RWPE2 (cell line): ENCODE measurements at regions not wholly inside any gene's neighbourhood (a gene's known extent, or its start where the extent isn't known, plus 50 kb on each side); places are given as distances from the start of the nearest gene placed in this dataset.
A peak's percentile ranks its signal among the peaks of the same experiment; 100 is the strongest.

ENCODE experiments used
- ATAC-seq: fragments of 200-7000 bp; cut with Tn5 transposase; 3 replicates; pipeline ENCODE4 v1.9.1; 2021; ENCODE audit warnings: low read depth
- DNase-seq: peaks from one replicate; pipeline ENCODE4 v3.0.0-alpha.2; 2020; ENCODE audit warnings: low spot score
- H3K27ac ChIP-seq: fragments of 450-650 bp; 2 replicates; pipeline ENCODE4 v1.5.1; 2017; ENCODE audit warnings: mild to moderate bottlenecking; ENCODE audit not compliant: poor library complexity, severe bottlenecking
- H3K27me3 ChIP-seq: fragments of 250-450 bp; sonication (Bioruptor Pico); 2 replicates; pipeline ENCODE4 v1.5.1; 2021; ENCODE audit warnings: mild to moderate bottlenecking, moderate library complexity; ENCODE audit not compliant: insufficient read depth, poor library complexity, severe bottlenecking
- H3K36me3 ChIP-seq: fragments of 250-450 bp; sonication (Bioruptor Pico); 2 replicates; pipeline ENCODE4 v1.5.1; 2020; ENCODE audit warnings: low read depth, mild to moderate bottlenecking, moderate library complexity
- H3K4me1 ChIP-seq: fragments of 250-450 bp; sonication (Bioruptor Pico); 2 replicates; pipeline ENCODE4 v1.5.1; 2021; ENCODE audit warnings: mild to moderate bottlenecking, moderate library complexity; ENCODE audit not compliant: insufficient read depth, poor library complexity, severe bottlenecking
- H3K4me3 ChIP-seq: fragments of 250-450 bp; sonication (Bioruptor Pico); 2 replicates; pipeline ENCODE4 v1.5.1; 2021; ENCODE audit warnings: mild to moderate bottlenecking, moderate library complexity; ENCODE audit not compliant: severe bottlenecking
- H3K9me3 ChIP-seq: fragments of 250-450 bp; sonication (Bioruptor Pico); 2 replicates; pipeline ENCODE4 v1.5.1; 2021; ENCODE audit warnings: mild to moderate bottlenecking, moderate library complexity; ENCODE audit not compliant: severe bottlenecking
- CTCF ChIP-seq: fragments of 450-650 bp; IDR thresholded peaks from one replicate; pipeline ENCODE4 v1.5.1; 2017; ENCODE audit warnings: mild to moderate bottlenecking, moderate library complexity; ENCODE audit not compliant: poor library complexity, severe bottlenecking

GRCh38 chr3:20258371-20258770, 72.4 kb upstream of the SGO1 start:
- no peaks in the 10 kb centered on the region for H3K27me3 ChIP-seq
- TF ChIP-seq CTCF, result no peak
- H3K4me3 ChIP-seq, result no peak overlapping the region
- DNase-seq, result no peak
- peaks cover 10% of the 10 kb centered on the region for H3K4me1 ChIP-seq
- no peaks in the 10 kb centered on the region for H3K9me3 ChIP-seq
- no peak for ATAC-seq
- no peak overlapping the region for H3K27ac ChIP-seq
- no peaks in the 10 kb centered on the region for H3K36me3 ChIP-seq

- TF ChIP-seq CTCF, result no peak
- no peaks in the 10 kb centered on the region for H3K9me3 ChIP-seq
- DNase-seq (no peak), ATAC-seq (peak; percentile 86)
- peaks cover 10% of the 10 kb centered on the region for H3K4me1 ChIP-seq
- no peaks in the 10 kb centered on the region for H3K27me3 ChIP-seq
- peak overlapping the region; percentile 74 for H3K27ac ChIP-seq
- no peak overlapping the region for H3K4me3 ChIP-seq
- no peaks in the 10 kb centered on the region for H3K36me3 ChIP-seq
These were observed 70.1 kb upstream of the SGO1 start for GRCh38 chr3:20256144-20256543.

DNA sequence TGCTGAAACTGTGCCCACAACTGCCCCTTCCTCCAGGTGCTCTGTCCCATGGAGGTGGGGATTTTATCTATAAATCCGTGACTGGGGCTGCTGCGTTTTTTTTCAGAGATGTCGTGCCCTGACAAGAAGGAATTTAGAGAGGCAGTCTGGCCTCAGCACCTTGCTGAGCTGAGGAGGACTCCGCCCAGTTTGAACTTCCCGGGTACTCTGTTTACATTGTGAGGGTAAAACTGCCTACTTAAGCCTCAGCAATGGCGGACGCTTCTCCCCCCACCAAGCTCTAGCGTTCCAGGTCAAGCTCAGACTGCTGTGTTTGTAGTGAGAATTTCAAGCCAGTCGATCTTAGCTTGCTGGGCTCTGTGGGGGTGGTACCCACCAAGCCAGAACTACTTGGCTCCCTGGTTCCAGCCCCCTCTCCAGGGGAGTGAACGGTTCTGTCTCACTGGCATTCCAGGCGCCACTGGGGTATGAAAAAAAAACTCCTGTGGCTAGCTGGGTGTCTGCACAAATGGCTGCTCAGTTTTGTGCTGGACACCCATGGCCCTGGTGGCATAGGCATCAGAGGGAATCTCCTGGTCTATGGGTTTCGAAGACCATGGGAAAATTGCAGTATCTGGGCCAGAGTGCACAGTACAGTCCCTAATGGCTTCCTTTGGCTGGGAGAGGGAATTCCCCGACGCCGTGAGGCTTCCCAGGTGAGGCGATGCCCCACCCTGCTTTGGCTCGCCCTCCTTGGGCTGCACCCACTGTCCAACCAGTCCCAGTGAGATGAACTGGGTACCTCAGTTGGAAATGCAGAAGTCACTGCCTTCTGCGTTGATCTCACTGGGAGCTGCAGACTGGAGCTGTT, 68.5 kb upstream of the SGO1 start:
- H3K9me3 ChIP-seq, result no peaks in the 10 kb centered on the region
- peaks cover 10% of the 10 kb centered on the region for H3K4me1 ChIP-seq
- ATAC-seq, result no peak
- TF ChIP-seq CTCF, result no peak
- no peak overlapping the region for H3K4me3 ChIP-seq
- no peaks in the 10 kb centered on the region for H3K36me3 ChIP-seq
- no peak for DNase-seq
- H3K27me3 ChIP-seq, result no peaks in the 10 kb centered on the region
- H3K27ac ChIP-seq, result no peak overlapping the region

- Histone ChIP-seq H3K9me3 (no peaks in the 10 kb centered on the region), H3K27me3 (no peaks in the 10 kb centered on the region), H3K4me1 (peaks cover 1% of the 10 kb centered on the region), H3K4me3 (no peak overlapping the region), H3K27ac (no peak overlapping the region), H3K36me3 (no peaks in the 10 kb centered on the region)
- TF ChIP-seq CTCF, result no peak
- DNase-seq (no peak), ATAC-seq (no peak)
These were observed 64.8 kb upstream of the SGO1 start for GRCh38 chr3:20250786-20251185.

GRCh38 chr3:20250314-20250713, 64.3 kb upstream of the SGO1 start:
- no peaks in the 10 kb centered on the region for H3K36me3 ChIP-seq
- no peak for ATAC-seq
- no peak overlapping the region for H3K27ac ChIP-seq
- no peaks in the 10 kb centered on the region for H3K27me3 ChIP-seq
- TF ChIP-seq CTCF, result no peak
- H3K4me3 ChIP-seq, result no peak overlapping the region
- no peaks in the 10 kb centered on the region for H3K4me1 ChIP-seq
- H3K9me3 ChIP-seq, result no peaks in the 10 kb centered on the region
- DNase-seq, result no peak
